Neural progenitor cell (in vitro differentiated cells): ENCODE measurements at regions not wholly inside any gene's neighbourhood (a gene's known extent, or its start where the extent isn't known, plus 50 kb on each side); places are given as distances from the start of the nearest gene placed in this dataset.

ENCODE experiments used
- CTCF ChIP-seq: fragments of 200-600 bp; sonication (generic); IDR thresholded peaks from 2 replicates; pipeline ENCODE4 v1.5.1; 2017; ENCODE audit warnings: antibody characterized with exemption, mild to moderate bottlenecking
- EZH2 ChIP-seq: fragments of 200-600 bp; sonication (generic); IDR thresholded peaks from 2 replicates; pipeline ENCODE4 v1.6.1; 2017; ENCODE audit warnings: antibody characterized with exemption, mild to moderate bottlenecking, moderate library complexity
- EZH2phosphoT487 ChIP-seq: fragments of 200-600 bp; sonication (generic); IDR thresholded peaks from 2 replicates; pipeline ENCODE4 v1.6.1; 2017; ENCODE audit warnings: antibody characterized with exemption

GRCh38 chr16:62829607-62830006 lies 793.4 kb upstream of the CDH8 start:
- TF ChIP-seq CTCF (no peak), EZH2phosphoT487 (no peak), EZH2 (no peak)
